Esophagus muscularis mucosa (tissue), 3 donors: ENCODE measurements at regions not wholly inside any gene's neighbourhood (a gene's known extent, or its start where the extent isn't known, plus 50 kb on each side); places are given as distances from the start of the nearest gene placed in this dataset.

Experiments
- CTCF ChIP-seq, 3 experiments: fragments of 200-600 bp in 2 of 3; fragments of 450-650 bp in 1 of 3; sonication (generic) in 2 of 3; IDR thresholded peaks; one replicate each; pipeline ENCODE4 v1.5.1; 2017 to 2019; ENCODE audit warnings: antibody characterized with exemption in 3 of 3, mild to moderate bottlenecking in 2 of 3, moderate library complexity in 1 of 3
- POLR2A ChIP-seq: fragments of 450-650 bp; IDR thresholded peaks from one replicate; pipeline ENCODE4 v1.6.1; 2017; ENCODE audit warnings: antibody characterized with exemption, moderate library complexity, mild to moderate bottlenecking, low read depth

- no peak for TF ChIP-seq POLR2A
- no peak for TF ChIP-seq CTCF (IDR thresholded peaks at IDR 0.05)
These were observed 95.8 kb downstream of the FAM53A start for GRCh38 chr4:1588306-1588705.
